Keratinocyte (primary cell): ENCODE measurements at regions not wholly inside any gene's neighbourhood (a gene's known extent, or its start where the extent isn't known, plus 50 kb on each side); places are given as distances from the start of the nearest gene placed in this dataset.

Experiments
- DNase-seq: peaks from one replicate; pipeline ENCODE4 v3.0.0-alpha.2; 2011; ENCODE audit warnings: low read depth, missing footprints, low spot score
- FAIRE-seq: peaks from 2 replicates; lab custom pipeline; 2011; peaks lifted over from hg19 to GRCh38; lab: Jason Lieb, UNC
- H2AFZ ChIP-seq: 2 replicates; pipeline ENCODE4 v1.6.0; 2012; ENCODE audit warnings: low read length, control low read depth, inconsistent platforms; ENCODE audit not compliant: control insufficient read depth
- H3K27ac ChIP-seq: 2 replicates; pipeline ENCODE4 v1.5.1; 2011; ENCODE audit warnings: low read length; ENCODE audit not compliant: control insufficient read depth, insufficient read depth
- H3K27me3 ChIP-seq: 3 replicates; pipeline ENCODE4 v1.6.0; 2011; ENCODE audit warnings: low read length; ENCODE audit not compliant: control insufficient read depth, insufficient read depth; ENCODE audit errors: extremely low read depth
- H3K36me3 ChIP-seq, 2 experiments: 2 replicates in 1 of 2; 3 replicates in 1 of 2; pipeline ENCODE4 v1.5.1; 2011; ENCODE audit warnings: low read length in 2 of 2, mild to moderate bottlenecking in 1 of 2; ENCODE audit not compliant: control insufficient read depth in 2 of 2, insufficient read depth in 2 of 2; ENCODE audit errors: extremely low read depth in 1 of 2
- H3K4me1 ChIP-seq: 3 replicates; pipeline ENCODE4 v1.5.1; 2011; ENCODE audit warnings: low read length; ENCODE audit not compliant: control insufficient read depth, insufficient read depth; ENCODE audit errors: extremely low read depth
- H3K4me2 ChIP-seq: 3 replicates; pipeline ENCODE4 v1.6.0; 2011; ENCODE audit warnings: low read depth, low read length; ENCODE audit not compliant: control insufficient read depth, insufficient read depth; ENCODE audit errors: extremely low read depth
- H3K4me3 ChIP-seq, 3 experiments: fragments of 200-600 bp in 1 of 3; sonication (generic) in 1 of 3; 2 replicates in 2 of 3; 3 replicates in 1 of 3; pipeline ENCODE4 v1.5.1; 2011 to 2016; ENCODE audit warnings: low read length in 3 of 3, mild to moderate bottlenecking in 3 of 3, control low read depth in 2 of 3, inconsistent platforms in 1 of 3, low read depth in 1 of 3, mixed read lengths in 1 of 3, mixed run types in 1 of 3, moderate library complexity in 1 of 3; ENCODE audit not compliant: control insufficient read depth in 2 of 3, insufficient read depth in 2 of 3; ENCODE audit errors: extremely low read depth in 1 of 3
- H3K79me2 ChIP-seq: 2 replicates; pipeline ENCODE4 v1.6.0; 2012; ENCODE audit warnings: low read length; ENCODE audit not compliant: control insufficient read depth, insufficient read depth
- H3K9ac ChIP-seq: 3 replicates; pipeline ENCODE4 v1.6.0; 2011; ENCODE audit warnings: low read length; ENCODE audit not compliant: control insufficient read depth, insufficient read depth; ENCODE audit errors: extremely low read depth
- H3K9me1 ChIP-seq: 3 replicates; pipeline ENCODE4 v1.6.0; 2011; ENCODE audit warnings: low read length; ENCODE audit not compliant: control insufficient read depth, insufficient read depth; ENCODE audit errors: extremely low read depth
- H3K9me3 ChIP-seq: 2 replicates; pipeline ENCODE4 v1.5.1; 2012; ENCODE audit warnings: low read depth, low read length; ENCODE audit not compliant: control insufficient read depth
- H4K20me1 ChIP-seq: 3 replicates; pipeline ENCODE4 v1.6.0; 2011; ENCODE audit warnings: low read length; ENCODE audit not compliant: control insufficient read depth, insufficient read depth; ENCODE audit errors: extremely low read depth
- CTCF ChIP-seq, 3 experiments: IDR thresholded peaks in 1 of 3; conservative IDR thresholded peaks in 1 of 3; optimal IDR thresholded peaks in 1 of 3; 2 replicates in 2 of 3; 3 replicates in 1 of 3; pipeline versions ENCODE3 to v1.5.1; 2011; ENCODE audit warnings: low read length in 3 of 3, mild to moderate bottlenecking in 3 of 3, moderate library complexity in 2 of 3, control low read depth in 1 of 3, inconsistent platforms in 1 of 3; ENCODE audit not compliant: insufficient read depth in 2 of 3; ENCODE audit errors: extremely low read depth in 1 of 3
- EZH2 ChIP-seq: IDR thresholded peaks from one replicate; pipeline ENCODE4 v1.6.1; 2012; ENCODE audit warnings: inconsistent platforms, mild to moderate bottlenecking, low read length, moderate library complexity
- dilution Hi-C: fragments of 300-500 bp; cut with MboI; formaldehyde crosslinking; loops from one replicate; pipeline ENCODE4 v1.7.0; 2020; ENCODE audit warnings: low sequenced_read_pairs; ENCODE audit not compliant: extremely low pct_ligation_motif_present

- no peaks in the 10 kb centered on the region for H3K9me1 ChIP-seq
- no peaks in the 10 kb centered on the region for H3K79me2 ChIP-seq
- H3K4me1 ChIP-seq: no peaks in the 10 kb centered on the region
- no peak overlapping the region for H3K27ac ChIP-seq
- dilution Hi-C loops: no loop called here
- no peaks in the 10 kb centered on the region for H3K36me3 ChIP-seq
- no peak overlapping the region for H3K4me2 ChIP-seq
- H3K4me3 ChIP-seq: no peak overlapping the region
- DNase-seq: no peak
- no peak overlapping the region for H2AFZ ChIP-seq
- H4K20me1 ChIP-seq: no peaks in the 10 kb centered on the region
- no peak overlapping the region for H3K9ac ChIP-seq
- TF ChIP-seq CTCF (optimal IDR thresholded peaks at IDR 0.05 in 1 of 3, IDR thresholded peaks at IDR 0.05 in 1 of 3, conservative IDR thresholded peaks at IDR 0.05 in 1 of 3; ENCODE audit: extremely low read depth in 1 of 3, insufficient read depth in 2 of 3, low read length in 3 of 3): no peak
- TF ChIP-seq EZH2: no peak
- H3K9me3 ChIP-seq: no peaks in the 10 kb centered on the region
- no peaks in the 10 kb centered on the region for H3K27me3 ChIP-seq
- no peak for FAIRE-seq
These were observed 89.3 kb upstream of the SGIP1 start for GRCh38 chr1:66444438-66445265.

GRCh38 chr1:66445492-66446181 is 88.3 kb upstream of the SGIP1 start:
- Histone ChIP-seq H3K4me3 (no peak overlapping the region), H2AFZ (no peak overlapping the region), H3K27ac (no peak overlapping the region), H3K79me2 (no peaks in the 10 kb centered on the region), H4K20me1 (no peaks in the 10 kb centered on the region), H3K9me1 (no peaks in the 10 kb centered on the region), H3K4me1 (no peaks in the 10 kb centered on the region), H3K27me3 (no peaks in the 10 kb centered on the region), H3K9ac (no peak overlapping the region), H3K36me3 (no peaks in the 10 kb centered on the region), H3K9me3 (no peaks in the 10 kb centered on the region), H3K4me2 (no peak overlapping the region)
- FAIRE-seq (no peak), DNase-seq (no peak)
- TF ChIP-seq CTCF (optimal IDR thresholded peaks at IDR 0.05 in 1 of 3, IDR thresholded peaks at IDR 0.05 in 1 of 3, conservative IDR thresholded peaks at IDR 0.05 in 1 of 3; ENCODE audit: extremely low read depth in 1 of 3, insufficient read depth in 2 of 3, low read length in 3 of 3): no peak
- no peak for TF ChIP-seq EZH2
- dilution Hi-C loops: no loop called here
